SK-N-SH (cell line): ENCODE measurements at regions not wholly inside any gene's neighbourhood (a gene's known extent, or its start where the extent isn't known, plus 50 kb on each side); places are given as distances from the start of the nearest gene placed in this dataset.

ENCODE experiments used
- CHD2 ChIP-seq: fragments of 150-350 bp; IDR thresholded peaks from 2 replicates; pipeline ENCODE4 v1.6.1; 2018; ENCODE audit warnings: low read length; ENCODE audit not compliant: partially characterized antibody
- RXRA ChIP-seq: IDR thresholded peaks from 2 replicates; pipeline ENCODE4 v1.4.0; 2012; ENCODE audit warnings: low read depth, mild to moderate bottlenecking, borderline replicate concordance
- TF ChIP-seq, protein P1 (sequence below): fragments of 200-600 bp; sonication (generic); IDR thresholded peaks from 2 replicates; pipeline ENCODE4 v1.6.1; 2017; ENCODE audit warnings: antibody characterized with exemption, mild to moderate bottlenecking, moderate library complexity
- TF ChIP-seq, protein P2 (sequence below): IDR thresholded peaks from 2 replicates; pipeline ENCODE4 v1.4.0; 2012; ENCODE audit warnings: low read depth

DNA sequence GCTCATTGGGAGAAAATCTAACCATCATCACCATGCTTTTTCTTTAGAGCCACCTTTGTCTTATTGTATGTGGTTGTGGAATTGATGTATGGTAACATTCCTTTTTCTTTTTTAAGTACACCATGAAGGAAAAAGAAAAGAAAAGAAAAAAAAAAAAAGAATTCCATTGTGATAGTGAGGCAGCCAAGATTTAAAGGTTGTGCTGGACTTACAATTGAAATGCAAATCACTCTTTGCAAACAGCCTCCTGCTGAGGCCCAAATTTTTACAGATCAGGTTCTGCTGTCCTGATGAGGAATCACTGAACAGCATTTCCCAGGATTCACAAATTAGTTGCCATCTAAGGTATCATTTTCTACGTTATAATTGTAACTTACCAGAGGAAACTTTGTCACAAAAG, 1101.0 kb upstream of the FANCL start:
- TF ChIP-seq, protein P1, sequence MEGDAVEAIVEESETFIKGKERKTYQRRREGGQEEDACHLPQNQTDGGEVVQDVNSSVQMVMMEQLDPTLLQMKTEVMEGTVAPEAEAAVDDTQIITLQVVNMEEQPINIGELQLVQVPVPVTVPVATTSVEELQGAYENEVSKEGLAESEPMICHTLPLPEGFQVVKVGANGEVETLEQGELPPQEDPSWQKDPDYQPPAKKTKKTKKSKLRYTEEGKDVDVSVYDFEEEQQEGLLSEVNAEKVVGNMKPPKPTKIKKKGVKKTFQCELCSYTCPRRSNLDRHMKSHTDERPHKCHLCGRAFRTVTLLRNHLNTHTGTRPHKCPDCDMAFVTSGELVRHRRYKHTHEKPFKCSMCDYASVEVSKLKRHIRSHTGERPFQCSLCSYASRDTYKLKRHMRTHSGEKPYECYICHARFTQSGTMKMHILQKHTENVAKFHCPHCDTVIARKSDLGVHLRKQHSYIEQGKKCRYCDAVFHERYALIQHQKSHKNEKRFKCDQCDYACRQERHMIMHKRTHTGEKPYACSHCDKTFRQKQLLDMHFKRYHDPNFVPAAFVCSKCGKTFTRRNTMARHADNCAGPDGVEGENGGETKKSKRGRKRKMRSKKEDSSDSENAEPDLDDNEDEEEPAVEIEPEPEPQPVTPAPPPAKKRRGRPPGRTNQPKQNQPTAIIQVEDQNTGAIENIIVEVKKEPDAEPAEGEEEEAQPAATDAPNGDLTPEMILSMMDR = no peak
- TF ChIP-seq, protein P2, sequence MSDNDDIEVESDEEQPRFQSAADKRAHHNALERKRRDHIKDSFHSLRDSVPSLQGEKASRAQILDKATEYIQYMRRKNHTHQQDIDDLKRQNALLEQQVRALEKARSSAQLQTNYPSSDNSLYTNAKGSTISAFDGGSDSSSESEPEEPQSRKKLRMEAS = no peak
- TF ChIP-seq RXRA (no peak), CHD2 (no peak)
